GM23338 (cell line): ENCODE measurements at regions not wholly inside any gene's neighbourhood (a gene's known extent, or its start where the extent isn't known, plus 50 kb on each side); places are given as distances from the start of the nearest gene placed in this dataset.
"Not testable (repeated sequence)": the region's sequence is repeated elsewhere in the genome, so short reads cannot be mapped to it uniquely, and the experiment has no call there.

Experiments used
- CTCF ChIP-seq, 2 experiments: fragments of 200-600 bp in 1 of 2; sonication (generic) in 1 of 2; conservative IDR thresholded peaks; 2 replicates each; pipeline versions ENCODE4 v1.5.1 to v1.6.1; 2016 to 2017; ENCODE audit warnings: antibody characterized with exemption in 2 of 2, low read depth in 2 of 2, mild to moderate bottlenecking in 2 of 2, moderate library complexity in 1 of 2
- EZH2 ChIP-seq: fragments of 200-600 bp; sonication (generic); IDR thresholded peaks from one replicate; pipeline ENCODE4 v1.8.0; 2017; ENCODE audit warnings: antibody characterized with exemption, mild to moderate bottlenecking, low read depth; ENCODE audit not compliant: unreplicated experiment
- EZH2phosphoT487 ChIP-seq: fragments of 200-600 bp; sonication (generic); IDR thresholded peaks from one replicate; pipeline ENCODE4 v1.8.1; 2018; ENCODE audit warnings: antibody characterized with exemption; ENCODE audit not compliant: unreplicated experiment
- POLR2AphosphoS5 ChIP-seq: IDR thresholded peaks from 2 replicates; pipeline ENCODE4 v1.6.1; 2016; ENCODE audit warnings: antibody characterized with exemption, low read depth

- not testable (repeated sequence) for TF ChIP-seq EZH2; CTCF (conservative IDR thresholded peaks at IDR 0.05; ENCODE audit: low read depth in 2 of 2); POLR2AphosphoS5; EZH2phosphoT487
Observed at GRCh38 chrX:63142588-63142987, 208.5 kb downstream of the SPIN4 start.
